ENCODE measurements at regions not wholly inside any gene's neighbourhood (a gene's known extent, or its start where the extent isn't known, plus 50 kb on each side); places are given as distances from the start of the nearest gene placed in this dataset.

- no peak for TF ChIP-seq ATF2 (CRISPR knock-in tag; IDR thresholded peaks at IDR 0.05; ENCODE audit: borderline replicate concordance, low read depth)
- no peak for TF ChIP-seq NR3C1 (CRISPR knock-in tag; conservative IDR thresholded peaks at IDR 0.05; ENCODE audit: low read depth)
- TF ChIP-seq ZNF416 (CRISPR knock-in tag; IDR thresholded peaks at IDR 0.05), result no peak
- no peak for TF ChIP-seq SMAD4 (CRISPR knock-in tag; IDR thresholded peaks at IDR 0.05)
- TF ChIP-seq ZNF532 (CRISPR knock-in tag; IDR thresholded peaks at IDR 0.05; ENCODE audit: borderline replicate concordance), result no peak
- no peak for TF ChIP-seq MLX (CRISPR knock-in tag; IDR thresholded peaks at IDR 0.05)
Observed at GRCh38 chr7:131895541-131896164, 339.2 kb upstream of the PODXL start (continued).

GRCh38 chr7:131893631-131894340 is 337.4 kb upstream of the PODXL start:
- H3K36me3 Mint-ChIP-seq, result no peaks in the 10 kb centered on the region
- ChIA-PET POLR2A (no interaction called here), CTCF (interaction anchor here (0.6 to 1.9 kb wide), 2 partner anchors 26 to 35 kb away, joined by 3 to 6 read pairs; no protein-coding TSS in a partner anchor)
- DNase-seq (ENCODE audit: low spot score) (no peak), ATAC-seq (no peak)
- H3K27ac Mint-ChIP-seq, result no peak overlapping the region
- H3K27me3 Mint-ChIP-seq (ENCODE audit: low read depth), result peaks cover 88% of the 10 kb centered on the region
- peaks cover 31% of the 10 kb centered on the region for H3K4me1 Mint-ChIP-seq
- peaks cover 7% of the 10 kb centered on the region for H3K9me3 Mint-ChIP-seq
- no peak overlapping the region for H3K4me3 Mint-ChIP-seq
- TF ChIP-seq ZNF138 (CRISPR knock-in tag; conservative IDR thresholded peaks at IDR 0.05), result no peak
- no peak for TF ChIP-seq CTCF (IDR thresholded peaks at IDR 0.05)
- no peak for TF ChIP-seq MXD4 (CRISPR knock-in tag; IDR thresholded peaks at IDR 0.05; ENCODE audit: borderline replicate concordance)
- TF ChIP-seq PREB (CRISPR knock-in tag; IDR thresholded peaks at IDR 0.05; ENCODE audit: borderline replicate concordance), result no peak
- no peak for TF ChIP-seq RELA (CRISPR knock-in tag; IDR thresholded peaks at IDR 0.05; ENCODE audit: borderline replicate concordance)
- TF ChIP-seq FOXK1 (CRISPR knock-in tag; IDR thresholded peaks at IDR 0.05), result no peak
- no peak for TF ChIP-seq JAZF1 (CRISPR knock-in tag; IDR thresholded peaks at IDR 0.05)
- TF ChIP-seq SOX15 (CRISPR knock-in tag; IDR thresholded peaks at IDR 0.05), result no peak
- TF ChIP-seq ZNF512 (CRISPR knock-in tag; IDR thresholded peaks at IDR 0.05; ENCODE audit: borderline replicate concordance), result no peak
- TF ChIP-seq ZNF671 (CRISPR knock-in tag; IDR thresholded peaks at IDR 0.05), result no peak
- no peak for TF ChIP-seq CBFB (CRISPR knock-in tag; IDR thresholded peaks at IDR 0.05; ENCODE audit: low read depth)
- TF ChIP-seq ATF6 (CRISPR knock-in tag; IDR thresholded peaks at IDR 0.05), result no peak
- TF ChIP-seq FOXP1 (CRISPR knock-in tag; IDR thresholded peaks at IDR 0.05; ENCODE audit: borderline replicate concordance), result no peak
- no peak for TF ChIP-seq TEAD1 (CRISPR knock-in tag; IDR thresholded peaks at IDR 0.05)
- TF ChIP-seq IRF1 (CRISPR knock-in tag; IDR thresholded peaks at IDR 0.05), result no peak
